ENCODE measurements at regions not wholly inside any gene's neighbourhood (a gene's known extent, or its start where the extent isn't known, plus 50 kb on each side); places are given as distances from the start of the nearest gene placed in this dataset.

- DNase-seq (ENCODE audit: extremely low read depth in 1 of 4, low spot score in 3 of 4) (no peak), FAIRE-seq (no peak), ATAC-seq (no peak)
- no TSS peak for BruUV-seq (replicated peaks)
- Histone ChIP-seq H3K9me1 (ENCODE audit: control insufficient read depth, insufficient read depth, low read length) (no peaks in the 10 kb centered on the region), H3K4me3 (no peak overlapping the region), H3K36me3 (ENCODE audit: control insufficient read depth, insufficient read depth, low read length) (no peaks in the 10 kb centered on the region), H3K9me3 (replicated peaks; ENCODE audit: control insufficient read depth, insufficient read depth, low read depth, low read length) (no peaks in the 10 kb centered on the region), H3K27me3 (ENCODE audit: control insufficient read depth in 2 of 2, insufficient read depth in 2 of 2, low read length in 2 of 2) (no peaks in the 10 kb centered on the region), H4K20me1 (replicated peaks; ENCODE audit: control insufficient read depth, insufficient read depth, low read length) (no peaks in the 10 kb centered on the region), H3K4me2 (ENCODE audit: insufficient read depth, low read length) (no peak overlapping the region), H3K9ac (ENCODE audit: insufficient read depth in 1 of 2, low read depth in 2 of 2, low read length in 2 of 2) (no peak overlapping the region), H3K4me1 (replicated peaks in 1 of 2; ENCODE audit: control insufficient read depth in 2 of 2, insufficient read depth in 2 of 2, low read length in 2 of 2) (peaks cover 0 to 4% of the 10 kb centered on the region in 2 experiments; a peak in 1 of 5 replicates), H3K79me2 (ENCODE audit: control insufficient read depth, insufficient read depth, low read length) (no peaks in the 10 kb centered on the region), H3K27ac (ENCODE audit: extremely low read depth, low read depth, low read length) (no peak overlapping the region), H2AFZ (ENCODE audit: low read depth, low read length) (peak overlapping the region; percentile 19; the same call in 1 of the 2 replicates)
- WGBS (ENCODE audit: insufficient coverage, low coverage, missing lambda C conversion rate): 16% methylated on average over 2 of the region's 2 CpGs
- intact Hi-C loops (cut with micrococcal nuclease) (no loop called here), in situ Hi-C loops (cut with MboI) (no loop called here)
- ChIA-PET CTCF (ENCODE audit: low intra/inter-chr PET ratio) (no interaction called here), POLR2A (no interaction called here)
- TF ChIP-seq CREB3L1 (IDR thresholded peaks at IDR 0.05; ENCODE audit: borderline replicate concordance, low read depth): no peak
- peak; percentile 25; the same call in 1 of the 2 replicates for TF ChIP-seq RFX1 (IDR thresholded peaks at IDR 0.05)
These were observed 236.9 kb upstream of the NRIP1 start for GRCh38 chr21:15301736-15302135.

GRCh38 chr21:15306271-15306670, 241.5 kb upstream of the NRIP1 start:
- no peaks in the 10 kb centered on the region for H3K9me1 ChIP-seq (ENCODE audit: control insufficient read depth, insufficient read depth, low read length)
- no peak for ATAC-seq
- no peak overlapping the region for H3K9ac ChIP-seq (ENCODE audit: insufficient read depth in 1 of 2, low read depth in 2 of 2, low read length in 2 of 2)
- 13% methylated on average over 2 of the region's 2 CpGs for WGBS (ENCODE audit: insufficient coverage, low coverage, missing lambda C conversion rate)
- no peaks in the 10 kb centered on the region for H3K4me1 ChIP-seq (replicated peaks in 1 of 2; ENCODE audit: control insufficient read depth in 2 of 2, insufficient read depth in 2 of 2, low read length in 2 of 2)
- no peaks in the 10 kb centered on the region for H3K79me2 ChIP-seq (ENCODE audit: control insufficient read depth, insufficient read depth, low read length)
- H3K36me3 ChIP-seq (ENCODE audit: control insufficient read depth, insufficient read depth, low read length): no peaks in the 10 kb centered on the region
- intact Hi-C loops (cut with micrococcal nuclease): no loop called here
- H3K4me2 ChIP-seq (ENCODE audit: insufficient read depth, low read length): no peak overlapping the region
- H4K20me1 ChIP-seq (replicated peaks; ENCODE audit: control insufficient read depth, insufficient read depth, low read length): no peaks in the 10 kb centered on the region
- no peak for DNase-seq (ENCODE audit: extremely low read depth in 1 of 4, low spot score in 3 of 4)
- H2AFZ ChIP-seq (ENCODE audit: low read depth, low read length): no peak overlapping the region
- ChIA-PET POLR2A (no interaction called here), CTCF (ENCODE audit: low intra/inter-chr PET ratio) (no interaction called here)
- FAIRE-seq: no peak
- in situ Hi-C loops (cut with MboI): no loop called here
- H3K27me3 ChIP-seq (ENCODE audit: control insufficient read depth in 2 of 2, insufficient read depth in 2 of 2, low read length in 2 of 2): no peaks in the 10 kb centered on the region
- H3K9me3 ChIP-seq (replicated peaks; ENCODE audit: control insufficient read depth, insufficient read depth, low read depth, low read length): no peaks in the 10 kb centered on the region
- H3K4me3 ChIP-seq: no peak overlapping the region
- BruUV-seq (replicated peaks): no TSS peak
- no peak overlapping the region for H3K27ac ChIP-seq (ENCODE audit: extremely low read depth, low read depth, low read length)
- TF ChIP-seq ZNF146 (CRISPR knock-in tag; IDR thresholded peaks at IDR 0.05; ENCODE audit: unreplicated experiment) (no peak), MEF2A (IDR thresholded peaks at IDR 0.05; ENCODE audit: control insufficient read depth, low read depth, low read length) (no peak), ZNF311 (CRISPR knock-in tag; IDR thresholded peaks at IDR 0.05) (no peak), STAT5B (CRISPR knock-in tag; IDR thresholded peaks at IDR 0.05) (no peak), SP1 (CRISPR knock-in tag; IDR thresholded peaks at IDR 0.05) (no peak), ZNF398 (CRISPR knock-in tag; IDR thresholded peaks at IDR 0.05) (no peak), BRF2 (IDR thresholded peaks at IDR 0.05; ENCODE audit: borderline replicate concordance, insufficient read depth, insufficient read length) (no peak), KDM5B (IDR thresholded peaks at IDR 0.05; ENCODE audit: insufficient replicate concordance, low read depth, low read length) (no peak)
